Ovary (tissue), 3 donors: ENCODE measurements at regions not wholly inside any gene's neighbourhood (a gene's known extent, or its start where the extent isn't known, plus 50 kb on each side); places are given as distances from the start of the nearest gene placed in this dataset.

ENCODE experiments used
- CTCF ChIP-seq, 3 donors: fragments of 450-650 bp in 2 of 3; fragments of 200-600 bp in 1 of 3; IDR thresholded peaks; one replicate each; pipeline versions ENCODE4 v1.5.1 to v1.8.0; 2016 to 2022; ENCODE audit warnings: antibody characterized with exemption in 3 of 3, mild to moderate bottlenecking in 1 of 3
- POLR2A ChIP-seq: fragments of 450-650 bp; IDR thresholded peaks from one replicate; pipeline ENCODE4 v1.6.1; 2017; ENCODE audit warnings: antibody characterized with exemption, mild to moderate bottlenecking, moderate library complexity
- donor health status: DM: no; HTN: no; CAD: no.

- no peak for TF ChIP-seq CTCF (IDR thresholded peaks at IDR 0.05)
- no peak for TF ChIP-seq POLR2A
Observed at GRCh38 chr7:15753887-15754579, 67.5 kb upstream of the MEOX2 start.
